Osteocyte (in vitro differentiated cells): ENCODE measurements at regions not wholly inside any gene's neighbourhood (a gene's known extent, or its start where the extent isn't known, plus 50 kb on each side); places are given as distances from the start of the nearest gene placed in this dataset.

Experiments used
- DNase-seq: peaks from one replicate; pipeline ENCODE4 v3.0.0; 2021; ENCODE audit warnings: mixed read lengths; ENCODE audit not compliant: unreplicated experiment; ENCODE audit errors: extremely low spot score
- H3K27ac Mint-ChIP-seq: one replicate; pipeline ENCODE4 v1.8.0; 2021; ENCODE audit warnings: mild to moderate bottlenecking, mixed read lengths; ENCODE audit not compliant: unreplicated experiment
- H3K27me3 Mint-ChIP-seq: one replicate; pipeline ENCODE4 v1.8.0; 2021; ENCODE audit warnings: mixed read lengths; ENCODE audit not compliant: unreplicated experiment
- H3K36me3 Mint-ChIP-seq: one replicate; pipeline ENCODE4 v1.8.0; 2021; ENCODE audit warnings: mixed read lengths; ENCODE audit not compliant: unreplicated experiment
- H3K4me1 Mint-ChIP-seq: one replicate; pipeline ENCODE4 v1.8.0; 2021; ENCODE audit warnings: mixed read lengths; ENCODE audit not compliant: unreplicated experiment
- H3K4me3 Mint-ChIP-seq: one replicate; pipeline ENCODE4 v1.8.0; 2021; ENCODE audit warnings: mild to moderate bottlenecking, moderate library complexity, mixed read lengths; ENCODE audit not compliant: unreplicated experiment
- H3K9me3 Mint-ChIP-seq: one replicate; pipeline ENCODE4 v1.8.0; 2021; ENCODE audit warnings: mixed read lengths; ENCODE audit not compliant: unreplicated experiment
- CTCF ChIP-seq: fragments of 200-600 bp; sonication (generic); IDR thresholded peaks from 2 replicates; pipeline ENCODE4 v1.5.0; 2021; ENCODE audit warnings: antibody characterized with exemption, mild to moderate bottlenecking, moderate library complexity

- Mint-ChIP-seq H3K4me3 (no peak overlapping the region), H3K9me3 (peaks cover 2% of the 10 kb centered on the region), H3K4me1 (peaks cover 10% of the 10 kb centered on the region), H3K27ac (no peak overlapping the region), H3K36me3 (no peaks in the 10 kb centered on the region), H3K27me3 (peaks cover 21% of the 10 kb centered on the region)
- TF ChIP-seq CTCF, result no peak
- peak; percentile 44 for DNase-seq
These were observed 68.3 kb upstream of the ZCCHC2 start for GRCh38 chr18:62454527-62454926.

GRCh38 chr18:62455222-62455621, 67.6 kb upstream of the ZCCHC2 start:
- H3K9me3 Mint-ChIP-seq, result no peaks in the 10 kb centered on the region
- no peak overlapping the region for H3K4me3 Mint-ChIP-seq
- H3K27me3 Mint-ChIP-seq, result peaks cover 21% of the 10 kb centered on the region
- H3K36me3 Mint-ChIP-seq, result no peaks in the 10 kb centered on the region
- no peak for DNase-seq
- peaks cover 10% of the 10 kb centered on the region for H3K4me1 Mint-ChIP-seq
- no peak for TF ChIP-seq CTCF
- no peak overlapping the region for H3K27ac Mint-ChIP-seq

- Mint-ChIP-seq H3K36me3 (no peaks in the 10 kb centered on the region), H3K9me3 (no peaks in the 10 kb centered on the region), H3K27ac (no peak overlapping the region), H3K27me3 (peaks cover 21% of the 10 kb centered on the region), H3K4me3 (no peak overlapping the region), H3K4me1 (no peaks in the 10 kb centered on the region)
- no peak for DNase-seq
- no peak for TF ChIP-seq CTCF
These were observed 64.9 kb upstream of the ZCCHC2 start for GRCh38 chr18:62457877-62458276.

GRCh38 chr18:62458346-62458745, 64.5 kb upstream of the ZCCHC2 start:
- H3K27me3 Mint-ChIP-seq, result peaks cover 21% of the 10 kb centered on the region

More at GRCh38 chr18:62458346-62458745, 64.5 kb upstream of the ZCCHC2 start:
- H3K4me3 Mint-ChIP-seq, result no peak overlapping the region
- no peaks in the 10 kb centered on the region for H3K9me3 Mint-ChIP-seq
- no peaks in the 10 kb centered on the region for H3K36me3 Mint-ChIP-seq
- H3K4me1 Mint-ChIP-seq, result no peaks in the 10 kb centered on the region
- no peak for DNase-seq
- TF ChIP-seq CTCF, result no peak
- H3K27ac Mint-ChIP-seq, result no peak overlapping the region
